ENCODE measurements at regions not wholly inside any gene's neighbourhood (a gene's known extent, or its start where the extent isn't known, plus 50 kb on each side); places are given as distances from the start of the nearest gene placed in this dataset.
"Not testable (repeated sequence)": the region's sequence is repeated elsewhere in the genome, so short reads cannot be mapped to it uniquely, and the experiment has no call there.

GRCh38 chr9:10858817-10859216 is 246.0 kb upstream of the PTPRD start:
- Mint-ChIP-seq H3K9me3 (peaks cover 8 to 9% of the 10 kb centered on the region in 2 donors), H3K27me3 (ENCODE audit: low read depth) (no peaks in the 10 kb centered on the region), H3K4me1 (ENCODE audit: low read depth) (no peaks in the 10 kb centered on the region), H3K27ac (no peak overlapping the region), H3K4me3 (no peak overlapping the region), H3K36me3 (ENCODE audit: insufficient read depth in 2 of 2) (peaks cover 1 to 2% of the 10 kb centered on the region in 2 donors)
- ATAC-seq (replicated peaks in 1 of 2) (no peak), DNase-seq (no peak)

GRCh38 chr9:10863476-10863875 is 250.7 kb upstream of the PTPRD start:
- H3K4me1 Mint-ChIP-seq (ENCODE audit: low read depth) = no peaks in the 10 kb centered on the region
- no peak for ATAC-seq (replicated peaks in 1 of 2)
- peaks cover 0 to 2% of the 10 kb centered on the region in 2 donors for H3K36me3 Mint-ChIP-seq (ENCODE audit: insufficient read depth in 2 of 2)
- H3K9me3 Mint-ChIP-seq = peaks cover 2 to 8% of the 10 kb centered on the region in 2 donors
- no peaks in the 10 kb centered on the region for H3K27me3 Mint-ChIP-seq (ENCODE audit: low read depth)
- H3K4me3 Mint-ChIP-seq = no peak overlapping the region
- H3K27ac Mint-ChIP-seq = no peak overlapping the region
- no peak for DNase-seq

- no peak overlapping the region for H3K4me3 Mint-ChIP-seq
- no peak for DNase-seq
- ATAC-seq (replicated peaks in 1 of 2) = no peak
Observed at GRCh38 chr9:10867194-10867593, 254.4 kb upstream of the PTPRD start.

GRCh38 chr9:10869687-10870086 is 256.9 kb upstream of the PTPRD start:
- Mint-ChIP-seq H3K27me3 (ENCODE audit: low read depth) (no peaks in the 10 kb centered on the region), H3K27ac (no peak overlapping the region), H3K9me3 (peaks cover 4 to 13% of the 10 kb centered on the region in 2 donors), H3K4me3 (no peak overlapping the region), H3K36me3 (ENCODE audit: insufficient read depth in 2 of 2) (no peaks in the 10 kb centered on the region), H3K4me1 (ENCODE audit: low read depth) (no peaks in the 10 kb centered on the region)
- no peak for DNase-seq
- ATAC-seq (replicated peaks in 1 of 2) = no peak

More at GRCh38 chr9:10867194-10867593, 254.4 kb upstream of the PTPRD start:
- no peak overlapping the region for H3K27ac Mint-ChIP-seq
- no peaks in the 10 kb centered on the region for H3K36me3 Mint-ChIP-seq (ENCODE audit: insufficient read depth in 2 of 2)
- H3K27me3 Mint-ChIP-seq (ENCODE audit: low read depth) = no peaks in the 10 kb centered on the region
- no peaks in the 10 kb centered on the region for H3K4me1 Mint-ChIP-seq (ENCODE audit: low read depth)
- H3K9me3 Mint-ChIP-seq = peaks cover 4 to 8% of the 10 kb centered on the region in 2 donors

- no peak for ATAC-seq (replicated peaks in 1 of 2)
- no peak overlapping the region for H3K27ac Mint-ChIP-seq
- H3K4me3 Mint-ChIP-seq = no peak overlapping the region
- H3K36me3 Mint-ChIP-seq (ENCODE audit: insufficient read depth in 2 of 2) = no peaks in the 10 kb centered on the region
- H3K4me1 Mint-ChIP-seq (ENCODE audit: low read depth) = no peaks in the 10 kb centered on the region
- H3K9me3 Mint-ChIP-seq = peaks cover 0 to 9% of the 10 kb centered on the region in 2 donors
- no peaks in the 10 kb centered on the region for H3K27me3 Mint-ChIP-seq (ENCODE audit: low read depth)
- no peak for DNase-seq
Observed at GRCh38 chr9:10873999-10874398, 261.2 kb upstream of the PTPRD start.

GRCh38 chr9:10875752-10876151 is 262.9 kb upstream of the PTPRD start:
- H3K36me3 Mint-ChIP-seq (ENCODE audit: insufficient read depth in 2 of 2) = no peaks in the 10 kb centered on the region
- DNase-seq (no peak), ATAC-seq (replicated peaks in 1 of 2) (no peak)
- H3K4me1 Mint-ChIP-seq (ENCODE audit: low read depth) = no peaks in the 10 kb centered on the region
- H3K9me3 Mint-ChIP-seq = peaks cover 0 to 9% of the 10 kb centered on the region in 2 donors
- no peaks in the 10 kb centered on the region for H3K27me3 Mint-ChIP-seq (ENCODE audit: low read depth)
- H3K4me3 Mint-ChIP-seq = no peak overlapping the region
- H3K27ac Mint-ChIP-seq = no peak overlapping the region

- no peak for ATAC-seq (replicated peaks in 1 of 2)
- H3K4me3 Mint-ChIP-seq = no peak overlapping the region
Observed at GRCh38 chr9:10876333-10876732, 263.5 kb upstream of the PTPRD start.

GRCh38 chr9:10890266-10890665 is 277.5 kb upstream of the PTPRD start:
- H3K36me3 Mint-ChIP-seq (ENCODE audit: insufficient read depth in 2 of 2); ATAC-seq (replicated peaks in 1 of 2); H3K4me1 Mint-ChIP-seq (ENCODE audit: low read depth); H3K27ac Mint-ChIP-seq; H3K4me3 Mint-ChIP-seq; DNase-seq; H3K27me3 Mint-ChIP-seq (ENCODE audit: low read depth); H3K9me3 Mint-ChIP-seq: not testable (repeated sequence)

More at GRCh38 chr9:10876333-10876732, 263.5 kb upstream of the PTPRD start:
- no peak overlapping the region for H3K27ac Mint-ChIP-seq
- H3K36me3 Mint-ChIP-seq (ENCODE audit: insufficient read depth in 2 of 2) = no peaks in the 10 kb centered on the region
- DNase-seq = no peak
- no peaks in the 10 kb centered on the region for H3K27me3 Mint-ChIP-seq (ENCODE audit: low read depth)
- no peaks in the 10 kb centered on the region for H3K4me1 Mint-ChIP-seq (ENCODE audit: low read depth)
- H3K9me3 Mint-ChIP-seq = peaks cover 0 to 9% of the 10 kb centered on the region in 2 donors

- no peak for DNase-seq
- no peak for ATAC-seq (replicated peaks in 1 of 2)
- Mint-ChIP-seq H3K4me3 (no peak overlapping the region), H3K27ac (no peak overlapping the region), H3K4me1 (ENCODE audit: low read depth) (no peaks in the 10 kb centered on the region), H3K36me3 (ENCODE audit: insufficient read depth in 2 of 2) (peaks cover 0 to 10% of the 10 kb centered on the region in 2 donors), H3K27me3 (ENCODE audit: low read depth) (no peaks in the 10 kb centered on the region), H3K9me3 (peaks cover 11 to 19% of the 10 kb centered on the region in 2 donors)
Observed at GRCh38 chr9:10899509-10899908, 286.7 kb upstream of the PTPRD start.

GRCh38 chr9:10903969-10904368 is 291.2 kb upstream of the PTPRD start:
- Mint-ChIP-seq H3K4me1 (ENCODE audit: low read depth) (no peaks in the 10 kb centered on the region), H3K9me3 (peaks cover 13 to 22% of the 10 kb centered on the region in 2 donors), H3K4me3 (no peak overlapping the region), H3K36me3 (ENCODE audit: insufficient read depth in 2 of 2) (peaks cover 0 to 10% of the 10 kb centered on the region in 2 donors), H3K27ac (no peak overlapping the region), H3K27me3 (ENCODE audit: low read depth) (no peaks in the 10 kb centered on the region)
- ATAC-seq (replicated peaks in 1 of 2) (no peak), DNase-seq (no peak)

- DNase-seq = no peak
- H3K27ac Mint-ChIP-seq = no peak overlapping the region
- H3K36me3 Mint-ChIP-seq (ENCODE audit: insufficient read depth in 2 of 2) = no peaks in the 10 kb centered on the region
- no peaks in the 10 kb centered on the region for H3K4me1 Mint-ChIP-seq (ENCODE audit: low read depth)
- H3K4me3 Mint-ChIP-seq = no peak overlapping the region
- ATAC-seq (replicated peaks in 1 of 2) = no peak
- H3K9me3 Mint-ChIP-seq = peaks cover 4 to 13% of the 10 kb centered on the region in 2 donors
- no peaks in the 10 kb centered on the region for H3K27me3 Mint-ChIP-seq (ENCODE audit: low read depth)
Observed at GRCh38 chr9:10910779-10911178, 298.0 kb upstream of the PTPRD start.

- Mint-ChIP-seq H3K4me3 (no peak overlapping the region), H3K36me3 (ENCODE audit: insufficient read depth in 2 of 2) (no peaks in the 10 kb centered on the region), H3K27me3 (ENCODE audit: low read depth) (no peaks in the 10 kb centered on the region), H3K9me3 (peaks cover 4 to 13% of the 10 kb centered on the region in 2 donors), H3K4me1 (ENCODE audit: low read depth) (no peaks in the 10 kb centered on the region), H3K27ac (no peak overlapping the region)
- DNase-seq (no peak), ATAC-seq (replicated peaks in 1 of 2) (no peak)
Observed at GRCh38 chr9:10911373-10911772, 298.6 kb upstream of the PTPRD start.

- ATAC-seq (replicated peaks in 1 of 2) = no peak
- Mint-ChIP-seq H3K4me1 (ENCODE audit: low read depth) (no peaks in the 10 kb centered on the region), H3K9me3 (peaks cover 7 to 15% of the 10 kb centered on the region in 2 donors), H3K4me3 (no peak overlapping the region), H3K36me3 (ENCODE audit: insufficient read depth in 2 of 2) (no peaks in the 10 kb centered on the region), H3K27ac (no peak overlapping the region), H3K27me3 (ENCODE audit: low read depth) (no peaks in the 10 kb centered on the region)
- no peak for DNase-seq
Observed at GRCh38 chr9:10917001-10917400, 304.2 kb upstream of the PTPRD start.

GRCh38 chr9:10921671-10922070 is 308.9 kb upstream of the PTPRD start:
- H3K27me3 Mint-ChIP-seq (ENCODE audit: low read depth) = no peaks in the 10 kb centered on the region
- DNase-seq (no peak), ATAC-seq (replicated peaks in 1 of 2) (no peak)
- peaks cover 20 to 21% of the 10 kb centered on the region in 2 donors for H3K9me3 Mint-ChIP-seq
- H3K4me1 Mint-ChIP-seq (ENCODE audit: low read depth) = no peaks in the 10 kb centered on the region
- H3K36me3 Mint-ChIP-seq (ENCODE audit: insufficient read depth in 2 of 2) = peaks cover 0 to 2% of the 10 kb centered on the region in 2 donors
- H3K4me3 Mint-ChIP-seq = no peak overlapping the region
- H3K27ac Mint-ChIP-seq = no peak overlapping the region

Measured in activated T-cell treated with anti-CD3 and anti-CD28 coated beads, Interleukin-2, amount 50 U/mL, for 72 hours (primary cell).